Kidney glomerular epithelial cell (primary cell): ENCODE measurements at regions not wholly inside any gene's neighbourhood (a gene's known extent, or its start where the extent isn't known, plus 50 kb on each side); places are given as distances from the start of the nearest gene placed in this dataset.
"Not testable (repeated sequence)": the region's sequence is repeated elsewhere in the genome, so short reads cannot be mapped to it uniquely, and the experiment has no call there.

ENCODE experiments used
- DNase-seq: peaks from one replicate; lab custom pipeline; 2025; lab: John Stamatoyannopoulos, UW

DNA sequence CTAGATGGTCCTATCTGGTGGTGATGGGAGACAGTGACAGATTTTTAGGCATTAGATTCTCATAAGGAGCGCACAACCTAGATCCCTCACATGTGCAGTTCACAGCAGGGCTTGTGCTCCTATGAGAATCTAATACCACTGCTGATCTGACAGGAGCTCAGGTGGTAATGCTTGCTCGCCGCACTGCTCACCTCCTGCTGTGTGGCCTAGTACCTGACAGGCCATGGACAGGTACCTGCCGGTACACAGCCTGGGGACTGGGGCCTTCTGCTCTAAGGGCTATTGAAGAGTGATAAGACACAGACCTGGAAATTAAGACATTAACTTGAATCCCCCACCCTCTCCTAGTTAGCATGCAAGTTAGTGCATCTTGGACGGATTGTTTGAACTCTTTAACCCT, 64.4 kb downstream of the KLRB1 start:
- not testable (repeated sequence) for DNase-seq

DNA sequence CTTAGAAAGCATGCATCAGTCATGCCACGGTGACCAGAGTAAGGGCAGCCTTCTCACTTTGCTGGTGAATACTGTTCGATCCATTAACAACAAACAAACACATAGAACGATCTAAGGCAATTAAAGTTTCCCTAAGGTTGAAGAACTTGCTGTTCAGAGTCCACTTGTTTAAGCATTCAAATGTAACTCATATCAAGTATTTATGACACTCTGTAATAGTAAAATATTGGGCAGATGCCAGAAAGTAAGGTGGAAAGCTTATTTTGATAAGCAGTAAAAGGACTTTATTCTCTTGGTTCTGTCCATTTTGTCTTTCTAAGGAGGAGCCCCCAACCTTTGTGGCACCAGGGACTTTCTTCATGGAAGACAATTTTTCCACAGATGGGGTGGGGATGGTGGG, 64.9 kb downstream of the KLRB1 start:
- DNase-seq, result not testable (repeated sequence)

DNA sequence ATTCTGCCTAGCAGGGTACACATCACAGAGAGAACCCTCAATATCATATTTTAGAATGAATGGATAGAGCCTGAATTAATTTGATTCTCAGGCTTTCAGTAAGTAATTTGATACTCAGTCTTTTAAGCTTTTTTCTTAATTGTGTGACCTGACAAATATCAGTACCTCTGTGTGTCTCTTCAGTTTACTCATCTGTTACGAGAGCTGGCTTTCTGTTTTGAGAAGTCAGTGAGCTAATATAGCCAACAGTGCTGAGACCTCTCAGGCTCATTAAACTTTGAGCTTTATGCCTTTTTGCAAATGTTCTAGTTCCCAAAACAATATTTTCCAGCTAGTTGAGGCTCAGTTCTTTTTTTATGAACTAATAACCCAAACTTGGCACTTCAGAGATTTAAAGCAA, 91.8 kb downstream of the KLRB1 start:
- DNase-seq, result not testable (repeated sequence)

DNA sequence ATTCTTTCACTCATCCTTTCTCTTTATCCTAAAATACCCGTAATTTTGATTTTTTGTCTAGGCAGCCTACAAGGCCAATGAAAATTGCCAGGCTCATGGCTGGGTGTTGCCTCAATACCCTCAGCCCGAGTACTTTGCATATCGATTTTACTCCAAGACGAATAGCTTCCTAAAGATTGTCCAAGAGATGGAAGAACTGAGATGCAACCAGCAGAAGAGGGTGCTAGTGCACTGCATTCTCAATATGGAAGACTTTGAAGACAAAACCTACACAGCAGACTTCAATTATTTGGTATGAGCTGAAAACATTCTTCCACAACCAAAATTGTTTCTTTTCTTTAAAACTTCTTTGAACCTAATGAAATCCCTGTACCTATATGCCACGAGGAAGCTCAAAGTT, 95.0 kb downstream of the KLRB1 start:
- not testable (repeated sequence) for DNase-seq

DNA sequence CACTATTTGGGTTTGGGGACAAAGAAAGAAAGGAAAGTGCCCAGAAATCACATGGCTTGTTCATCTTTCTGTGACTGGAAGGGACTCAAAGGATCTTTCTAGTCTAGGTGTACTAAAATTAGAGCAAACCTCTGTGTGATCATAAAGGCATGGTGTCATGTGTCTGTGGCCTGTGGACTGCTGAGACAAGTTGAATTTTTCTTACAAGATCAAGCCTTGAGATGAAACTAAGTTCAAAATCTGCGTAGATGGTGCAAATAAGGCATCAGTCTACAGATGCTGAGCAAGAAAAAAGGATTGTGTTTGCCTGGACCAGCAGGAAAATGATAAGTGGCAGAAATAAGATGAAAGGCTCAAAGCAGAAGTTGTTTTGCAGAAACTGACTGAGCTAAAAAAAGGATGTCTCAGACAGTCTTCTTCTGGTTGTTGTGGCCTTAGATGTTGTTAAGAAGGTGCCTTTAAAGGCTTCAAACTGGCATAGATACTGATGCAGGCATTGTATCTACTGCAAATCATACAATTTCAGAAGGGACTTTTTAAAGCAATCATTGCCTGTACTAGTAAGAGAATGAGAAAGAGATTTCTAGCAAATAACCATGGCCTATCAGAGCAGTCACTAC, 97.2 kb downstream of the KLRB1 start:
- not testable (repeated sequence) for DNase-seq

DNA sequence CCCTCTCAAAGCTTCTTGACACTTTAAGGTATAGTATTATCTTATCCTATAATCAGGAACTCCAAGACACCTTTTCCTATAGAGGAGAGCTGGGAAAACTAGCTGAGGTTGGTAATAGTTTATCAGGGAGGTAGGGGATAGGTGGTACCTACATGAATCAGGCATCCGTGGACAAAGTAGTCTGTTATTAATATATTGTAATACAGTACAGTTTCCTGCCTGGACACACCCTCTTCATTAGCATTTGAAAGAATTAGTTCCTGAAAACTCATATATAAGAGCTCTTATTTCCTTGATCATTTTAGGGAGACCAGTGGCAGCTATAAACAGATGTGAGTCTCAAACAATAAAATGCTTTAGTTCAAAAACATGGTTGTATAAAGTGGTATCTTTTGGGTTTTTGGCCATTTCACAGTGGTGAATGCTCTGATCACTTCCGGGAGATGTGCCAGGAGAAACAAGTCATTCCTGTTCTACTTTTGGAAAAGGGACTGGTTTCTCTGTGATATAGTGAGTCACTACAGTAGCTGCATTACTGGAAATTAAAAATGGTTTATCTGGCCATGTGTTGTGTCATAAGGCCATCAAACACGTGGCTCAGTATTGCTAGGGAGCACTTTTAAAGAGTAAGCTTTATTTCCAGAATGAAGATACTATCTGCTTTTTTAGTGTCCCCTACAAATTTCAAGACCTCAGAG, 98.1 kb downstream of the KLRB1 start:
- DNase-seq, result no peak

DNA sequence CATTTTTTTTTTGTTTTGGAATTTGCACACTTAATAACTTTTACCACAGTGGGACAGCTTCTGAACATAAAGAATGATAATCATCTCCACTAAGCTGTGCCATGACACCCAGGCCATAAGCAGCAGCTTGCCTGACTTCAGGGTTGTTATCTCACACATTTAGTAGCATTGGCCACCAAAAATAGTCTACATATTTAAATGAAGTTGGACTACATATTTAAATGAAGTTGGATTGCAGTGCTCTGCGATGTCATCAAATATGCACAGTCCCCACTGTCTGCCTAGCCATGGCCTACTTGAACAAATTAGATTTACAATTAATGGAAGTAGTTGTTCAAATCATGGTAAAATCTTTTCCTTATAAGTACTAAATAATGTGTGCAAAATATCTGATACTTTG, 101.0 kb downstream of the KLRB1 start:
- DNase-seq, result no peak

DNA sequence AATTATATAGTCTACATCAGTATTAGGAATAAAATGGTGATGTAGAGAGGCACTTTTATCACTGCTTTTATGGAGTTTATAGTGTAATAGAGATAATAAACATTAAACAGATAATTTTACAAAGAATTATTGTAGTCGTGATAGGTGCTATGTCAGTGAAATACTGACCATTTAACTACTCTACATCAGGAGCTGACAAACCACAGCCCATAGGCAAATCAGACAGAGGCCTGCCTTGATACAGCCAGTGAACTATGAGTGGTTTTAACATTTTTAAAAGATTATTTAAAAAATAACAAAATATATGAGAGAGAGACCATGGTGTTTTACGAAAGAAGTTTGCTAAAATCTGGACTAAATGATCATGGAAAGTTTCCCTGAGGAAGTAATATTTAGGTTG, 104.3 kb downstream of the KLRB1 start:
- not testable (repeated sequence) for DNase-seq

DNA sequence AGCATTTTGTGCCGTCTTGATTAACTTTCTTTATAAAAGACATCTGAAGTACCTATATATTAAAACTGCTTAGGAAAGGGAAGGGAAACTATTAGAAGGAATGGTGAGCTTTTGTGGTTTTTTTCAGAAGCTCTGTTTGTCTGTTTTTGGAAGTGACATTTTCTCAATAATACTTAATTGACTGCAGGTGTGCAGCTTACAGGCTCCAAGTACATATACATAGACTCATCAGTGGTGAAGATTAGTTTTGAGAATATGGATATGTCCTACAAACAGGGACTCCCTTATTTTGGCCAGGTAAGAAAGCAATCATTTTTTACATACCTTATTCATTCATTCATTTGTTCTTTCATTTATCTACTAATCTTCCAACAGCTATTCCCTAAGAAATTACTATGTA, 104.9 kb downstream of the KLRB1 start:
- not testable (repeated sequence) for DNase-seq

DNA sequence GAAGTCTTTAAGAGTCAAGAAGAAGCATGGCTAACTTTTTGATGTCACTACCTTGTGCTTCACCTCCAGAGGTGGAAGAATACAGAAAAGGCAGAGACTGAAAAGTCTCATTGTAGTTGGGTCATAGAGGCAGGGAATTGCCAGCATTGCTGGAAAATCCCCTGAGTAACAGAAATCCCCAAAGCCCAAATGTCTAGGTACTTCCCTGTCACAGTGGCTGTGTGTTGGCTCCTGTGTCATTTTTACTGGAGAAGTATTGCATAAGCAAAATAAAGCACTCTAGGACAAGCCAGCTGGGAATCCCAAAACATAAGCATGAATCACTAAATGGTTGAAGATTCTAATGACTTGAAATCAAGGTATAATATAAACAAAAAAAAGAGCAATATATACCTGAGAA, 114.4 kb downstream of the KLRB1 start:
- not testable (repeated sequence) for DNase-seq

DNA sequence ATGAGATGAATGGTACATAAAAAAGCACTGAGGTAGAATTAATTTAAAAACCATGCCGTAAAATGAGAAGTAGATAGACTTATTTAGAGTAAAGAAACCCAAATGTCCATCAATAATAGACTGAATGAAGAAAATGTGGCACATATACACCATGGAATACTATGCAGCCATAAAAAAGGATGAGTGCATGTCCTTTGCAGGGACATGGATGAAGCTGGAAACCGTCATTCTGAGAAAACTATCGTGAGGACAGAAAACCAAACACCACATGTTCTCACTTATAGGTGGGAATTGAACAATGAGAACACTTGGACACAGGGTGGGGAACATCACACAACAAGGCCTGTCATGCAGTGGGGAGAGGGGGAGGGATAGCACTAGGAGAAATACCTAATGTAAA, 126.4 kb downstream of the KLRB1 start:
- DNase-seq, result not testable (repeated sequence)

DNA sequence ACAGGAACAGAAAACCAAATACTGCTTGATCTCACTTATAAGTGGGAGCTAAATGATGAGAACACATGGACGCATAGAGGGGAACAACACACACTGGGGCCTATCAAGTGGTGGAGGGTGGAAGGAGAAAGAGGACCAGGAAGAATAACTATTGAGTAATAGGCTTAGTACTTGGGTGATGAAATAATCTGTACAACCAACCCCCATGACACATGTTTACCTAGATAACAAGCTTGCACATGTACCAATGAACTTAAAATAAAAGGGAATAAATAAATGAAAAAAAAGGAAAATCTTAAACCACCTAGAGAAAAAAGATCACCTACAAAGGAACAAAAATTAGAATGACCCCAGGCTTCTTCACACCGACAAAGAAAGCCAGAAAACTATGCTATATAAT, 133.5 kb downstream of the KLRB1 start:
- DNase-seq, result not testable (repeated sequence)

DNA sequence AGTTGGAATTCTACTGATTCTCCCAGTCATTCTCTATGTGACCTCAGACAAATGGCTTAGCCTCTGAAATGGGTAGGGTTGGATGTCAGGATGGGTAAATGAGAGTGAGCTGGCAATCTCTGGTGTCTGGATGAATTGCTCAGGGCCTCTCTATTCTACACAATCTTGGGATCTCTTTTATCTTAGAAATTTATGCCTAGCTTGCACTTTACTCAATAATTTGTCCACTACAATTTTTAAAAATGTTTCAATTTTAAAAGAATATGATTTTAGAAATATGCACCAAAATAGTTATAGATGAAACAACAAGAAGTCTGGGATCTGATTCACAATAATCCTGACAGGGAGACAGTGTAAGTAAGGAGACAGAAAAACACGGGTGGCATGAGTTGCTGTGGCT, 134.1 kb downstream of the KLRB1 start:
- DNase-seq, result not testable (repeated sequence)

DNA sequence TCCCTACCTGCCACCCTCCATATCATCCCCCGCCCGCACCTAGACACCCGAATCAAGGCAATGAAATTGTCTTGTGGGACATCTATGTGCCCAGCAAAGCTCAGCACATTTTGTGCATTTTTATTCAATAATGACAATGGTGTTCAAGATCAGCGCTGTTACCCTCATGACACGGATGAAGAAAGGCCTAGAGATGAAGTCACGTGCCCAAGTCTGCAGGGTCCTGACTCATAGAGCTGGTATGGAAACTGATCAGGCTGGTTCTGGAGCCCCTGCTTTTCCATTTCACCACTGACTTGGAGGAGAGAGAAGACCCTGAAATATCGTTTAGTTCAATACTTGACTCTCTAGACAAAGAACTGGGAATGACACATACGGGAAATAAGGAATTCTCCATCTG, 136.2 kb downstream of the KLRB1 start:
- DNase-seq, result not testable (repeated sequence)

DNA sequence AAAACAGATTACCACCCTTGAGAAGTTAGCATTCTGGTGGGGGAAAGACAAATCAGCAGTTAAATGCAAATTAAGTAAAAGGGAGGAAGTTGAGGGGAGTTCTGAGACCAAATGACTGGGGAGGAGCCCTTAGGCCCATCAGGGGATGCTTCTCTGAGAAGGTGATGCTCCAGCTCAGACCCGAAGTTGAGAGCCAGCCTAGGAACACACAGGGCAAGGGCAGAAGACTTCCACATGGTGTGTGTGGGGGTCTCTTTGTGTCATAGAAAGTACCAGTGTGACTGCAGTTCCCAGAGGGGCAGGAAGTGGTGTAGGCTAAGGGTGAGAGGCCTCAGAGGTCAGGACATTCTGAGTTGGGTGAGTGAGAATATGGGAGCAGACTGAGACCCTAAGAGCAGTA, 137.3 kb downstream of the KLRB1 start:
- DNase-seq, result not testable (repeated sequence)

DNA sequence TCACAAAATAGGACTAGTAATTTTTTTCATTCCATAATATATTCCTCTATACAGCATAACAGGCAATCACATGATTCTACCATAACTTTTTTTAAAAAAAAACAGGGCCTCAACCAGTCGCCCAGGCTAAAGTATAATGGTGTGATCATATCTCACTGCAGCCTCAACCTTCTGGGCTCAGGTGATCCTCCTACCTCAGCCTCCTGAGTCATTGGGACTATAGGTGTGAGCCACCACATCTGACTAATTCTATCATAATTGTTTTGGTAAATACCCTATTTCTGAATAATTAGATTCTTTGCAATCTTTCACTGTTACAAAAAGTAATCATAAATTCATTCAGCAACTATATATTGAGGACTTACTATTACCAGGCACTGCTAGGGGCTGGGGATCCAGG, 137.8 kb downstream of the KLRB1 start:
- DNase-seq, result not testable (repeated sequence)

DNA sequence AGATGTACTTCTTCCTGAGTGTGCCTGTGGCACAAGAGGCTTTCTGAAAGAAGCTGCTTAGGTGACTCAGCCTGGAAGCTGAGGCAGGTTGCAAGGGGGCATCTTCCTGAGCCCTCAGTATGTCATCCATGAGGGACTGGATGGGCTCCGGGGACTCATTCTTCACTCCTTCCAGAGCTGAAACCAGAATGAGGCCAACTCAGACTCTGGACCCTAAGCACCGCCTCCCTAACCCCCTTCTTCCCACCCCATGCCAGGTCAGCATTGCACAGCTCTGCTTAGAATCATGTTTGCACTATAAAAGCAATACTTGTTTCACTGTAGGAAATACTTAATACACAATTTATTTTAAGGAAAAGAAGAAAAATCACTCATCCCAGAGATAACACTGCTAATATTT, 138.3 kb downstream of the KLRB1 start:
- not testable (repeated sequence) for DNase-seq

DNA sequence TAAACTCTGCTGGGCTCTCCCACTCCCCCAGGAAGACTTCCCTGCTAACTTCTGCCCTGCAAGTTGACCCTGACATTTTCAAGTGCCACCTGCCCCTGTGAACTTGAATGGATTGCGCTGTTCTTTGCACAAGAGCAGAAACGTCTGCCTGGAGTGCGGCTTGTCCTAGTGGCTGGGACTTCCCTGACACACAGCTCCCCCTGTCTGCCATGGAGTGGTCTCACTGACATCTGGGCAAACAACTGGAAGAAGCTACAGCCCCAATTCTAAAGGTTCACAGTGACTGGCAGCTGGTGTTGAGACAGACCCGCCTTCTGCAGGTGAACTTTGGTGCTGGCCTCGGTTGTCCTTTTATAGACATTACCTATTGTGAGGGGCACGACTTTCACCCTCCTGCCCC, 138.7 kb downstream of the KLRB1 start:
- not testable (repeated sequence) for DNase-seq

DNA sequence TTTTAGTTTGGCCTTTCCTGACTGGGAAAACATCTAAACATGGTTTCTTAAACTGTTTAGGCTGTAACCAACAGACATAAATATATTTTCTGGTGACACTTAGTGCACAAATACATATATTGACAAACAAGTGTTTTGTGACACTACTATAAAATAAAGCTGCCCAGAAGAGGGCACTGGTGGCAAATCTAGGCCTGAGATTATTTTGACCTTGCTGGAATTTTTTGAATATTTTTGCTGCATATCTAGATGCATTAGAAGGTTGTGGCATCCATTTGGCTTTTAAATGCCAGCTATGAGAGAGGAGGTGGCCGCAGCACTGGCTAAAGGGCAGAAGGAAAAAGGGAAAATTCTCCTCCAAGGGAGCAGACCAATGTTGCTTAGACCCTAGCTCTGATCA, 139.6 kb downstream of the KLRB1 start:
- DNase-seq, result not testable (repeated sequence)

DNA sequence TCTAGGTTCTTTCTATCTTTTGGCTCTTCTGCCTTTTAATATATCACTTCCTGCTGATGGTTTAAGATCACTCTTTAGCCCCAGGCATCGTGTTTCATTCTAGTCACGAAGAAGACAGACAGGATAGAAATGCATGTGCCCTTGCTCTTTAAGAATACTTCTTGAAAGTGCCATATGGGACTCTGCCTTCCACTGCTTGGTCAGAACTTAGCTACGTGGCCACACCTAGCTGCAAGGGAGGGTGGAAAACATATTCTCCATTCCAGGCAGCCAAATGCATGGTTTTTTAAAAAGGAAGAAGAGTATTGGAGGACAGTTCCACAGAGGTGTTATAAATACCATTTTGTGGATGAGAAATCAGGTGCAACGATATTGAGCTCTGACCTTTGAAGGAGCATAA, 143.3 kb downstream of the KLRB1 start:
- DNase-seq, result no peak

DNA sequence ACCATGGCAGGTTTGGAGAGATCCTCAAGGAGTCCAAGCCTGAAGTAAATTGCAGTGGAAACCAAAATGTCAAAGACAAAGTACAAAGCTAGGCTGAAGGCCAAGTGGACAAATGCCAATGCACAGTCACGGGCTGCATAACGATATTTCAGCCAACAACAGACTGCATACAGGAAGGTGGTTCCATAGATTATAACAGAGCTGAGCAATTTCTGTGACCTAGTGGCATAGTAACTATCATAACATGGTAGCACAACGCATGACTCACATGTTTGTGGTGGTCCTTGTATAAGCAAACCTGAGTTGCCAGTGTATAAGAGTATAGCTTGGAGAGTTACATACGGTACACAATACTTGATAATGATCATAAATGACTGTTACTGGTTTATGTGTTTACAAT, 152.2 kb downstream of the KLRB1 start:
- not testable (repeated sequence) for DNase-seq

DNA sequence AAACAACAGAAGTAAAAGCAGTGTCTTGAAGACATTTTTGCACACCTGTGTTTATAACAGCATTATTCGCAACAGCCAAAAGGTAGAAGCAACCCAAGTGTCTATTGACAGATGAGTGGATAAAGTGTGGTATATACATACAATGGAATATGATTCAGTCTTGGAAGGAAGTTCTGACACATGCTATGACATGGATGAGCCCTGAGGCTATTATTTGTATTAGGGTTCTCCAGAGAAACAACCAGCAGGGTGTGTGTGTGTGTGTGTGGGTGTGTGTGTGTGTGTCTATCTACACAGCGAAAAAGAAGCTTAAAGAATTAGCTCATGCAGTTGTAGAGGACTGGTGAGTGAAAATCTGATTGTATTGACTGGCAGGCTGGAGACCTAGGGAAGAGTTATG, 153.7 kb downstream of the KLRB1 start:
- not testable (repeated sequence) for DNase-seq

DNA sequence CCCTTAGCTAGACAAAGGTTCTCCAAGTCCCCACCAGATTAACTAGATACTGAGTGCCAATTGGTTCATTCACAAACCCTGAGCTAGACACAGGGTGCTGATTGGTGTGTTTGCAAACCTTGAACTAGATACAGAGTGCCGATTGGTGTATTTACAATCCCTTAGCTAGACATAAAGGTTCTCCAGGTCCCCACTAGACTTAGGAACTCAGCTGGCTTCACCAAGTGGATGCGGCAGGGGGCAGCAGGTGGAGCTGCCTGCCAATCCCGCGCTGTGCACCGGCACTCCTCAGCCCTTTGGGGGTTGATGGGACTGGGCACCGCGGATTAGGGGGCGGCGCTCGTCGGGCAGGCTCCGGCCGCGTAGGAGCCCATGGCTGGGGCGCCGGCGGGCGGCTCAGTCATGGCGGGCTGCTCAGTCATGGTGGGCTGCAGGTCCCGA, 157.6 kb downstream of the KLRB1 start:
- DNase-seq, result not testable (repeated sequence)

DNA sequence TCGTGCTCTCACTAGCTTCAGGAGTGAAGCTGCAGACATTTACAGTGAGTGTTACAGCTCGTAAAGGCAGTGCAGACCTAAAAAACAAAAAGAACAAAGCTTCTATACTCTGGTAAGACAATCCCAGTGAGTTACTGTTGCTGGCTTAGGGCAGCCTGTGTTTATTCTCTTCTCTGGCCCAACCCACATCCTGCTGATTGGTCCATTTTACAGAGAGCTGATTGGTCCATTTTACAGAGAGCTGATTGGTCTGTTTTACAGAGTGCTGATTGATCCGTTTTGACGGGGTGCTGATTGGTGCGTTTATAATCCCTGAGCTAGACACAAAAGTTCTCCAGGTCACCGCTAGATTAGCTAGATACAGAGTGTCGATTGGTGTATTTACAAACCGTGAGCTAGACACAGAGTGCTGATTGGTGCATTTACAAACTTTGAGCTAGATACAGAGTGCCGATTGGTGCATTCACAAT, 158.0 kb downstream of the KLRB1 start:
- DNase-seq, result not testable (repeated sequence)
